ENCODE measurements at regions not wholly inside any gene's neighbourhood (a gene's known extent, or its start where the extent isn't known, plus 50 kb on each side); places are given as distances from the start of the nearest gene placed in this dataset.

DNA sequence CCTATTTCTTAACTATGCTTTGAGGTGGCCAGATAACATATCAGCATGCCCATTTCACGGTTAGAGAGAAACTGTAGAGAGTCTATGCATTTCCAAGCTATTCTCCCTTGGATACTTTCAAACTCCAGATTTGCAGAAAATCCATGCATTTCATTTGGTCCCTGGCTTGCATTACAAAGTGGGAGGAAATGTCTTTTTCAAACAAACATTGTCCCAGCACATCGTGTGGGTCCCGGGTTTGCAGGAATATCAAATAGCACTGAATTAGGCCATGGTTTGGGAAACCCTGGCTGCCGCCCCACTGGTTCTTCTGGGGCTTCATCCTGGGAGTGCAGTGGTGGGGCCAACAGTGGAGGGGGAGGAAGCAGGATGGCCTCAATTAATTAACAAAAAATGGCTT is 171.9 kb downstream of the IRX5 start:
- H3K9ac ChIP-seq (replicated peaks; ENCODE audit: extremely low read depth, insufficient read depth, low read length) = no peak overlapping the region
- H2AFZ ChIP-seq (ENCODE audit: low read depth, low read length) = no peak overlapping the region
- no peak overlapping the region for H3K27ac ChIP-seq (ENCODE audit: insufficient read depth, low read depth, low read length)
- ChIA-PET CTCF (no interaction called here), POLR2A (no interaction called here)
- no peak for DNase-seq (ENCODE audit: low read depth, low spot score)
- intact Hi-C loops (cut with micrococcal nuclease) (no loop called here), dilution Hi-C loops (cut with MboI; ENCODE audit: extremely low pct_ligation_motif_present, low sequenced_read_pairs) (no loop called here)
- no peaks in the 10 kb centered on the region for H3K9me3 ChIP-seq (replicated peaks; ENCODE audit: control insufficient read depth, insufficient read depth, low read length)
- no peaks in the 10 kb centered on the region for H4K20me1 ChIP-seq (replicated peaks; ENCODE audit: control insufficient read depth, extremely low read depth, insufficient read depth, low read length)
- no peak overlapping the region for H3K4me2 ChIP-seq (ENCODE audit: insufficient read depth, low read length)
- FAIRE-seq = no peak
- no peaks in the 10 kb centered on the region for H3K9me1 ChIP-seq (replicated peaks; ENCODE audit: control insufficient read depth, extremely low read depth, insufficient read depth, low read length)
- H3K4me1 ChIP-seq (ENCODE audit: control insufficient read depth, extremely low read depth, insufficient read depth, low read length) = no peaks in the 10 kb centered on the region
- H3K27me3 ChIP-seq (ENCODE audit: control insufficient read depth in 2 of 2, insufficient read depth in 2 of 2, low read length in 2 of 2) = no peaks in the 10 kb centered on the region
- H3K36me3 ChIP-seq (ENCODE audit: control insufficient read depth in 2 of 2, extremely low read depth in 1 of 2, insufficient read depth in 2 of 2, low read length in 2 of 2) = no peaks in the 10 kb centered on the region
- no TSS peak for BruUV-seq (replicated peaks)
- H3K79me2 ChIP-seq (ENCODE audit: control insufficient read depth, insufficient read depth, low read length) = no peaks in the 10 kb centered on the region
- no peak overlapping the region for H3K4me3 ChIP-seq (replicated peaks in 1 of 3; ENCODE audit: insufficient read depth in 1 of 3, low read depth in 1 of 3, low read length in 3 of 3)
- no peak for TF ChIP-seq JUN (IDR thresholded peaks at IDR 0.05; ENCODE audit: borderline replicate concordance, insufficient read depth, insufficient read length, low read depth)
- TF ChIP-seq GATA2 (IDR thresholded peaks at IDR 0.05; ENCODE audit: insufficient read depth, insufficient read length, low read depth, low read length) = no peak
- no peak for TF ChIP-seq FOS (IDR thresholded peaks at IDR 0.05; ENCODE audit: borderline replicate concordance, insufficient read depth, low read length)
- no peak for TF ChIP-seq POLR2A (IDR thresholded peaks at IDR 0.05; ENCODE audit: low read depth, low read length)
- no peak for TF ChIP-seq CTCF (IDR thresholded peaks at IDR 0.05; ENCODE audit: extremely low read depth in 1 of 2, insufficient read depth in 1 of 2, low read depth in 1 of 2, low read length in 2 of 2)

GRCh38 chr16:55107851-55108250 is 177.2 kb downstream of the IRX5 start:
- Histone ChIP-seq H3K9me3 (replicated peaks; ENCODE audit: control insufficient read depth, insufficient read depth, low read length) (no peaks in the 10 kb centered on the region), H3K4me3 (replicated peaks in 1 of 3; ENCODE audit: insufficient read depth in 1 of 3, low read depth in 1 of 3, low read length in 3 of 3) (no peak overlapping the region), H3K9ac (replicated peaks; ENCODE audit: extremely low read depth, insufficient read depth, low read length) (no peak overlapping the region), H3K27me3 (ENCODE audit: control insufficient read depth in 2 of 2, insufficient read depth in 2 of 2, low read length in 2 of 2) (no peaks in the 10 kb centered on the region), H3K4me1 (ENCODE audit: control insufficient read depth, extremely low read depth, insufficient read depth, low read length) (no peaks in the 10 kb centered on the region), H2AFZ (ENCODE audit: low read depth, low read length) (no peak overlapping the region), H4K20me1 (replicated peaks; ENCODE audit: control insufficient read depth, extremely low read depth, insufficient read depth, low read length) (no peaks in the 10 kb centered on the region), H3K36me3 (ENCODE audit: control insufficient read depth in 2 of 2, extremely low read depth in 1 of 2, insufficient read depth in 2 of 2, low read length in 2 of 2) (no peaks in the 10 kb centered on the region), H3K9me1 (replicated peaks; ENCODE audit: control insufficient read depth, extremely low read depth, insufficient read depth, low read length) (no peaks in the 10 kb centered on the region), H3K4me2 (ENCODE audit: insufficient read depth, low read length) (no peak overlapping the region), H3K27ac (ENCODE audit: insufficient read depth, low read depth, low read length) (no peak overlapping the region), H3K79me2 (ENCODE audit: control insufficient read depth, insufficient read depth, low read length) (no peaks in the 10 kb centered on the region)
- ChIA-PET CTCF (no interaction called here), POLR2A (no interaction called here)
- FAIRE-seq (no peak), DNase-seq (ENCODE audit: low read depth, low spot score) (no peak)
- no peak for TF ChIP-seq CTCF (IDR thresholded peaks at IDR 0.05; ENCODE audit: extremely low read depth in 1 of 2, insufficient read depth in 1 of 2, low read depth in 1 of 2, low read length in 2 of 2)
- no peak for TF ChIP-seq JUN (IDR thresholded peaks at IDR 0.05; ENCODE audit: borderline replicate concordance, insufficient read depth, insufficient read length, low read depth)
- no peak for TF ChIP-seq POLR2AphosphoS5 (IDR thresholded peaks at IDR 0.05; ENCODE audit: insufficient read depth, low read depth, low read length)
- no peak for TF ChIP-seq EZH2 (IDR thresholded peaks at IDR 0.05; ENCODE audit: borderline replicate concordance, low read depth, low read length, severe bottlenecking)
- no peak for TF ChIP-seq POLR2A (IDR thresholded peaks at IDR 0.05; ENCODE audit: low read depth, low read length)
- no peak for TF ChIP-seq FOS (IDR thresholded peaks at IDR 0.05; ENCODE audit: borderline replicate concordance, insufficient read depth, low read length)
- TF ChIP-seq GATA2 (IDR thresholded peaks at IDR 0.05; ENCODE audit: insufficient read depth, insufficient read length, low read depth, low read length) = no peak
- TF ChIP-seq MAX (IDR thresholded peaks at IDR 0.05; ENCODE audit: insufficient read depth, insufficient read length) = no peak
- no peak for TF ChIP-seq MYC (IDR thresholded peaks at IDR 0.05; ENCODE audit: low read depth, low read length)
- intact Hi-C loops (cut with micrococcal nuclease) (no loop called here), dilution Hi-C loops (cut with MboI; ENCODE audit: extremely low pct_ligation_motif_present, low sequenced_read_pairs) (no loop called here)
- BruUV-seq (replicated peaks) = no TSS peak

Data from endothelial cell of umbilical vein (primary cell).